PC-9 (cell line): ENCODE measurements at regions not wholly inside any gene's neighbourhood (a gene's known extent, or its start where the extent isn't known, plus 50 kb on each side); places are given as distances from the start of the nearest gene placed in this dataset.

Experiments
- BruUV-seq: library from RNA; stranded (reverse); fragments of 400-500 nt; replicated peaks from 2 replicates; lab custom pipeline; 2021; lab: Mats Ljungman, UMichigan
- CTCF ChIA-PET: fragments of 300-600 bp; sonication (Branson Sonifier 250); formaldehyde crosslinking; loops from one replicate; lab custom pipeline; 2022; ENCODE audit warnings: antibody characterized with exemption; lab: Charles Lee
- POLR2A ChIA-PET: fragments of 300-600 bp; sonication (Branson Sonifier 250); formaldehyde crosslinking; loops from one replicate; lab custom pipeline; 2022; ENCODE audit warnings: antibody characterized with exemption; ENCODE audit not compliant: unreplicated experiment; lab: Charles Lee
- DNase-seq, 2 experiments: peaks; one replicate each; pipeline versions ENCODE4 v3.0.0 to v3.0.0-alpha.2; 2015 to 2022; ENCODE audit warnings: mixed read lengths in 1 of 2
- H2AFZ ChIP-seq: fragments of 200-600 bp; sonication (generic); 2 replicates; pipeline ENCODE4 v1.8.1; 2017; ENCODE audit warnings: antibody characterized with exemption
- H3F3A ChIP-seq: fragments of 200-600 bp; sonication (generic); 2 replicates; pipeline ENCODE4 v1.8.1; 2017; ENCODE audit warnings: antibody characterized with exemption, mild to moderate bottlenecking, low read depth; ENCODE audit not compliant: insufficient read depth
- H3K27ac ChIP-seq: fragments of 200-600 bp; sonication (generic); 2 replicates; pipeline ENCODE4 v1.6.1; 2016; ENCODE audit warnings: mixed run types
- H3K27me3 ChIP-seq: fragments of 200-600 bp; sonication (generic); 2 replicates; pipeline ENCODE4 v1.6.1; 2016; ENCODE audit warnings: low read depth, mixed run types; ENCODE audit not compliant: insufficient read depth
- H3K36me3 ChIP-seq: fragments of 200-600 bp; sonication (generic); 2 replicates; pipeline ENCODE4 v1.6.1; 2016; ENCODE audit warnings: low read depth, mixed run types
- H3K4me1 ChIP-seq: fragments of 200-600 bp; sonication (generic); replicated peaks from 2 replicates; pipeline ENCODE4 v1.6.1; 2016; ENCODE audit warnings: mixed run types; ENCODE audit not compliant: insufficient read depth
- H3K4me2 ChIP-seq: fragments of 200-600 bp; sonication (generic); 2 replicates; pipeline ENCODE4 v1.6.1; 2017; ENCODE audit warnings: mixed run types
- H3K4me3 ChIP-seq: fragments of 200-600 bp; sonication (generic); 2 replicates; pipeline ENCODE4 v1.6.1; 2016; ENCODE audit warnings: mixed run types
- H3K79me2 ChIP-seq: fragments of 200-600 bp; sonication (generic); 2 replicates; pipeline ENCODE4 v1.6.1; 2017; ENCODE audit warnings: low read depth, mixed run types
- H3K9me2 ChIP-seq: fragments of 200-600 bp; sonication (generic); 2 replicates; pipeline ENCODE4 v1.8.1; 2017; ENCODE audit warnings: mild to moderate bottlenecking; ENCODE audit not compliant: insufficient read depth
- H3K9me3 ChIP-seq: fragments of 200-600 bp; sonication (generic); 2 replicates; pipeline ENCODE4 v1.8.1; 2016; ENCODE audit warnings: low read depth; ENCODE audit not compliant: insufficient read depth
- H4K20me1 ChIP-seq: fragments of 200-600 bp; sonication (generic); 2 replicates; pipeline ENCODE4 v1.8.1; 2017; ENCODE audit not compliant: insufficient read depth
- EZH2 ChIP-seq: fragments of 200-600 bp; sonication (generic); IDR thresholded peaks from 2 replicates; pipeline ENCODE4 v1.8.0; 2017; ENCODE audit warnings: antibody characterized with exemption, low read depth
- intact Hi-C: fragments of 100-400 bp; cut with micrococcal nuclease; formaldehyde crosslinking; loops from one replicate; pipeline ENCODE4 v1.10.0; 2022; ENCODE audit not compliant: unreplicated experiment
- TF ChIP-seq, protein P1 (sequence below): fragments of 200-600 bp; sonication (generic); conservative IDR thresholded peaks from 2 replicates; pipeline ENCODE4 v1.6.1; 2017; ENCODE audit warnings: mixed run types, antibody characterized with exemption, mild to moderate bottlenecking, moderate library complexity

GRCh38 chr1:4411862-4412261 lies 242.5 kb upstream of the AJAP1 start:
- TF ChIP-seq EZH2 = no peak
- TF ChIP-seq, protein P1, sequence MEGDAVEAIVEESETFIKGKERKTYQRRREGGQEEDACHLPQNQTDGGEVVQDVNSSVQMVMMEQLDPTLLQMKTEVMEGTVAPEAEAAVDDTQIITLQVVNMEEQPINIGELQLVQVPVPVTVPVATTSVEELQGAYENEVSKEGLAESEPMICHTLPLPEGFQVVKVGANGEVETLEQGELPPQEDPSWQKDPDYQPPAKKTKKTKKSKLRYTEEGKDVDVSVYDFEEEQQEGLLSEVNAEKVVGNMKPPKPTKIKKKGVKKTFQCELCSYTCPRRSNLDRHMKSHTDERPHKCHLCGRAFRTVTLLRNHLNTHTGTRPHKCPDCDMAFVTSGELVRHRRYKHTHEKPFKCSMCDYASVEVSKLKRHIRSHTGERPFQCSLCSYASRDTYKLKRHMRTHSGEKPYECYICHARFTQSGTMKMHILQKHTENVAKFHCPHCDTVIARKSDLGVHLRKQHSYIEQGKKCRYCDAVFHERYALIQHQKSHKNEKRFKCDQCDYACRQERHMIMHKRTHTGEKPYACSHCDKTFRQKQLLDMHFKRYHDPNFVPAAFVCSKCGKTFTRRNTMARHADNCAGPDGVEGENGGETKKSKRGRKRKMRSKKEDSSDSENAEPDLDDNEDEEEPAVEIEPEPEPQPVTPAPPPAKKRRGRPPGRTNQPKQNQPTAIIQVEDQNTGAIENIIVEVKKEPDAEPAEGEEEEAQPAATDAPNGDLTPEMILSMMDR = no peak
- H2AFZ ChIP-seq = no peak overlapping the region
- no peaks in the 10 kb centered on the region for H3K4me1 ChIP-seq
- DNase-seq = no peak
- no peaks in the 10 kb centered on the region for H3K79me2 ChIP-seq
- CTCF ChIA-PET = no interaction called here
- POLR2A ChIA-PET = no interaction called here
- no peaks in the 10 kb centered on the region for H3K36me3 ChIP-seq
- no peak overlapping the region for H3K4me3 ChIP-seq
- intact Hi-C loops = no loop called here
- H3F3A ChIP-seq = no peaks in the 10 kb centered on the region
- H3K27ac ChIP-seq = no peak overlapping the region
- no peak overlapping the region for H3K4me2 ChIP-seq
- H3K27me3 ChIP-seq = 0 out of 2 replicates have a peak, but pooled peaks cover 3% of the 10 kb centered on the region
- no peaks in the 10 kb centered on the region for H4K20me1 ChIP-seq
- no peaks in the 10 kb centered on the region for H3K9me2 ChIP-seq
- H3K9me3 ChIP-seq = no peaks in the 10 kb centered on the region
- BruUV-seq = no TSS peak

GRCh38 chr1:4415476-4415875 lies 238.9 kb upstream of the AJAP1 start:
- H2AFZ ChIP-seq = no peak overlapping the region
- no TSS peak for BruUV-seq
- TF ChIP-seq EZH2 = no peak
- TF ChIP-seq, protein P1 = no peak
- H3K4me1 ChIP-seq = no peaks in the 10 kb centered on the region
- no peaks in the 10 kb centered on the region for H3K27me3 ChIP-seq
- H3K9me3 ChIP-seq = no peaks in the 10 kb centered on the region
- H3K27ac ChIP-seq = no peak overlapping the region
- no peaks in the 10 kb centered on the region for H3F3A ChIP-seq
- no peaks in the 10 kb centered on the region for H3K79me2 ChIP-seq
- CTCF ChIA-PET = no interaction called here
- no peak overlapping the region for H3K4me3 ChIP-seq
- POLR2A ChIA-PET = no interaction called here
- H4K20me1 ChIP-seq = no peaks in the 10 kb centered on the region
- no peak for DNase-seq
- no peaks in the 10 kb centered on the region for H3K9me2 ChIP-seq
- no peak overlapping the region for H3K4me2 ChIP-seq
- intact Hi-C loops = no loop called here
- H3K36me3 ChIP-seq = no peaks in the 10 kb centered on the region

DNA sequence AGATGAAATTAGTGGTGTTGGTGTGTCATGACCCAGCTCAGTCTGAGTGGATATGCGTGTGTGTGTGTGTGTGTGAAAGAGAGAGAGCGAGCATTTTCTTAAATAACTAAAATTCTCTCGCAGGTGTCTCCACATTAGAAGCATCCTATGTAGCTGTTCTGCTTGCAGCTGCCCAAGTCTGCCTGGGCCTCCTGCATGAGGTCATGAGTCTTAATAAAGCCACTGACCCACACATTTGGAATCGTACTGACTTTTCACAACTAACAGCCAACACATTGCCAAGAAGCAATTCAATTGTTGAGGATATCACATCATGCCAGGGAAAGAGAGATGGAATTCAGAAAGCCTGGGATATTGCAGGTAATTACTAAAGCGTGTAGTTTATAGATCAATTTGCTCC lies 238.2 kb upstream of the AJAP1 start:
- Histone ChIP-seq H3K36me3 (no peaks in the 10 kb centered on the region), H3K4me2 (no peak overlapping the region), H3K79me2 (no peaks in the 10 kb centered on the region), H3K27ac (no peak overlapping the region), H3F3A (no peaks in the 10 kb centered on the region), H3K9me3 (no peaks in the 10 kb centered on the region), H2AFZ (no peak overlapping the region), H4K20me1 (no peaks in the 10 kb centered on the region), H3K4me3 (no peak overlapping the region), H3K4me1 (no peaks in the 10 kb centered on the region), H3K9me2 (no peaks in the 10 kb centered on the region), H3K27me3 (no peaks in the 10 kb centered on the region)
- DNase-seq = no peak
- CTCF ChIA-PET = no interaction called here
- no peak for TF ChIP-seq EZH2
- TF ChIP-seq, protein P1 = no peak
- intact Hi-C loops = no loop called here
- POLR2A ChIA-PET = no interaction called here
- BruUV-seq = no TSS peak
